DND-41 (cell line): ENCODE measurements at regions not wholly inside any gene's neighbourhood (a gene's known extent, or its start where the extent isn't known, plus 50 kb on each side); places are given as distances from the start of the nearest gene placed in this dataset.
"Not testable (repeated sequence)": the region's sequence is repeated elsewhere in the genome, so short reads cannot be mapped to it uniquely, and the experiment has no call there.

Experiments used
- EZH2 ChIP-seq: IDR thresholded peaks from 3 replicates; pipeline ENCODE4 v1.6.1; 2012; ENCODE audit warnings: borderline replicate concordance, low read depth, mild to moderate bottlenecking, moderate library complexity, low read length, inconsistent platforms; ENCODE audit not compliant: severe bottlenecking
- TF ChIP-seq, protein P1 (sequence below): IDR thresholded peaks from 2 replicates; pipeline ENCODE4 v1.5.1; 2012; ENCODE audit warnings: borderline replicate concordance, low read length, moderate library complexity, mild to moderate bottlenecking; ENCODE audit not compliant: poor library complexity, severe bottlenecking; ENCODE audit errors: extremely low read depth

DNA sequence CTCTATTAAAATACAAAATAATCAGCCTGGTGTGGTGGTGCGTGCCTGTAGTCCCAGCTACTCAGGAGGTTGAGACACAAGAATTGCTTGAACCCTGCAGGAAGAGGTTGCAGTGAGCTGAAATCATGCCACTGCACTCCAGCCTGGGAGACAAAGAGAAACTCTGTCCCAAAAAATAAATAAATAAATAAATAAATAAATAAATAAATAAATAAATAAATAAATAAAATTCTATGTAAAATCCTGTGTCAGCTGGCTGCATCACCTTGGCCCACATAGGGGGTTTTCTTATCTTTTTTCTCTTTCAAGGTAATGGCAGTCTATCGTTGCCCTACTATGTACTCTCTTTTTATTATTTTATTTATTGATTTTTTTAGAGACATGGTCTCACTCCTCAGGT, 206.7 kb downstream of the ALG10 start:
- TF ChIP-seq, protein P1, sequence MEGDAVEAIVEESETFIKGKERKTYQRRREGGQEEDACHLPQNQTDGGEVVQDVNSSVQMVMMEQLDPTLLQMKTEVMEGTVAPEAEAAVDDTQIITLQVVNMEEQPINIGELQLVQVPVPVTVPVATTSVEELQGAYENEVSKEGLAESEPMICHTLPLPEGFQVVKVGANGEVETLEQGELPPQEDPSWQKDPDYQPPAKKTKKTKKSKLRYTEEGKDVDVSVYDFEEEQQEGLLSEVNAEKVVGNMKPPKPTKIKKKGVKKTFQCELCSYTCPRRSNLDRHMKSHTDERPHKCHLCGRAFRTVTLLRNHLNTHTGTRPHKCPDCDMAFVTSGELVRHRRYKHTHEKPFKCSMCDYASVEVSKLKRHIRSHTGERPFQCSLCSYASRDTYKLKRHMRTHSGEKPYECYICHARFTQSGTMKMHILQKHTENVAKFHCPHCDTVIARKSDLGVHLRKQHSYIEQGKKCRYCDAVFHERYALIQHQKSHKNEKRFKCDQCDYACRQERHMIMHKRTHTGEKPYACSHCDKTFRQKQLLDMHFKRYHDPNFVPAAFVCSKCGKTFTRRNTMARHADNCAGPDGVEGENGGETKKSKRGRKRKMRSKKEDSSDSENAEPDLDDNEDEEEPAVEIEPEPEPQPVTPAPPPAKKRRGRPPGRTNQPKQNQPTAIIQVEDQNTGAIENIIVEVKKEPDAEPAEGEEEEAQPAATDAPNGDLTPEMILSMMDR, result not testable (repeated sequence)
- TF ChIP-seq EZH2, result not testable (repeated sequence)
